ENCODE measurements at regions not wholly inside any gene's neighbourhood (a gene's known extent, or its start where the extent isn't known, plus 50 kb on each side); places are given as distances from the start of the nearest gene placed in this dataset.

DNA sequence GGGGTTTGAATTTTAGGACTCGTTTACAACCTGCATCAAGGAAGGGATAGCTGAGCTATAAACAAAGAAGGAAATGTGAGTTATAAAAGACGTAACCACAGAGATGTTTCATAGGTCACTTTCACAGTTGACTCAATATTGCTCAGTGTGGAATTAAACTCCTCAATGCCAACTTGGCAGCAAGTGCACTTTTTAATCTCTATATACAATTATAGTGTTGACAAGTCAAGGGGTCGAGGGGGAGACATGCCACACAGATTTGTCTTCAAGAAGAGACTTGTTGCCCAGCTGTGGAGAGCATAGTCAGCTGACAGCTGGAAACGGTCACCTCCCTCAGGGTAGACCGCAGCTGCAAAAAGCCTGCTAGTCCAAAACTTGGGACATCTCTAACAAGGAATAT, 163.4 kb upstream of the DMAC1 start:
- no peak for TF ChIP-seq CTCF (IDR thresholded peaks at IDR 0.05)
- no peak for TF ChIP-seq REST (IDR thresholded peaks at IDR 0.05; ENCODE audit: insufficient read depth in 1 of 2, low read depth in 2 of 2, low read length in 1 of 2)
- no peak for TF ChIP-seq TCF7L2 (IDR thresholded peaks at IDR 0.05; ENCODE audit: low read depth, low read length)

Data from Panc1 (cell line).